MCF 10A (cell line): ENCODE measurements at regions not wholly inside any gene's neighbourhood (a gene's known extent, or its start where the extent isn't known, plus 50 kb on each side); places are given as distances from the start of the nearest gene placed in this dataset.

Experiments used
- BruUV-seq: library from RNA; stranded (reverse); fragments of 400-500 nt; replicated peaks from 2 replicates; lab custom pipeline; 2021; lab: Mats Ljungman, UMichigan
- CTCF ChIA-PET: fragments of 300-600 bp; sonication (Branson Sonifier 250); formaldehyde crosslinking; extraction: SDS; loops from one replicate; lab custom pipeline; 2021; ENCODE audit warnings: antibody characterized with exemption, inconsistent platforms; lab: Yijun Ruan, JAX
- POLR2A ChIA-PET: fragments of 300-600, 350-650 bp; sonication (Branson Sonifier 250); formaldehyde crosslinking; extraction: SDS; loops from one replicate; lab custom pipeline; 2020; ENCODE audit warnings: antibody characterized with exemption, inconsistent platforms; lab: Yijun Ruan, JAX
- DNase-seq: peaks from one replicate; pipeline ENCODE4 v3.0.0-alpha.2; 2018; ENCODE audit not compliant: unreplicated experiment
- H3K27ac Mint-ChIP-seq: one replicate; pipeline ENCODE4 v1.8.0; 2022; ENCODE audit warnings: mild to moderate bottlenecking, low read depth, mixed read lengths; ENCODE audit not compliant: unreplicated experiment
- H3K27me3 Mint-ChIP-seq: one replicate; pipeline ENCODE4 v1.8.0; 2022; ENCODE audit warnings: mixed read lengths; ENCODE audit not compliant: insufficient read depth, unreplicated experiment
- H3K36me3 Mint-ChIP-seq: one replicate; pipeline ENCODE4 v1.8.0; 2022; ENCODE audit warnings: mild to moderate bottlenecking, moderate library complexity, mixed read lengths; ENCODE audit not compliant: insufficient read depth, unreplicated experiment
- H3K4me1 Mint-ChIP-seq: one replicate; pipeline ENCODE4 v1.8.0; 2022; ENCODE audit warnings: mixed read lengths; ENCODE audit not compliant: insufficient read depth, unreplicated experiment
- H3K4me3 Mint-ChIP-seq: one replicate; pipeline ENCODE4 v1.8.0; 2022; ENCODE audit warnings: mild to moderate bottlenecking, moderate library complexity, mixed read lengths; ENCODE audit not compliant: unreplicated experiment
- H3K9me3 Mint-ChIP-seq: one replicate; pipeline ENCODE4 v1.8.0; 2022; ENCODE audit warnings: mixed read lengths; ENCODE audit not compliant: unreplicated experiment
- CTCF ChIP-seq: fragments of 200-600 bp; IDR thresholded peaks from one replicate; pipeline ENCODE4 v1.8.0; 2022; ENCODE audit warnings: antibody characterized with exemption, mild to moderate bottlenecking; ENCODE audit not compliant: unreplicated experiment
- intact Hi-C: fragments of 100-400 bp; cut with micrococcal nuclease; formaldehyde crosslinking; loops from 2 replicates; pipeline ENCODE4 v1.14.1; 2022

- no peak for TF ChIP-seq CTCF
- ChIA-PET POLR2A (no interaction called here), CTCF (no interaction called here)
- intact Hi-C loops, result no loop called here
- Mint-ChIP-seq H3K27ac (no peak overlapping the region), H3K36me3 (no peaks in the 10 kb centered on the region), H3K27me3 (no peaks in the 10 kb centered on the region), H3K4me1 (no peaks in the 10 kb centered on the region), H3K4me3 (no peak overlapping the region), H3K9me3 (peaks cover 33% of the 10 kb centered on the region)
- BruUV-seq, result no TSS peak
- no peak for DNase-seq
These were observed 377.2 kb downstream of the CTTN start for GRCh38 chr11:70775386-70776075.

- ChIA-PET POLR2A (no interaction called here), CTCF (no interaction called here)
- no peaks in the 10 kb centered on the region for H3K4me1 Mint-ChIP-seq
- H3K36me3 Mint-ChIP-seq, result no peaks in the 10 kb centered on the region
- H3K4me3 Mint-ChIP-seq, result no peak overlapping the region
- TF ChIP-seq CTCF, result no peak
- no peak for DNase-seq
- peaks cover 33% of the 10 kb centered on the region for H3K9me3 Mint-ChIP-seq
- no TSS peak for BruUV-seq
- no peak overlapping the region for H3K27ac Mint-ChIP-seq
- no peaks in the 10 kb centered on the region for H3K27me3 Mint-ChIP-seq
- intact Hi-C loops, result no loop called here
These were observed 378.7 kb downstream of the CTTN start for GRCh38 chr11:70776914-70777532.

GRCh38 chr11:70778883-70779282 is 380.6 kb downstream of the CTTN start:
- no peak overlapping the region for H3K27ac Mint-ChIP-seq

More at GRCh38 chr11:70778883-70779282, 380.6 kb downstream of the CTTN start:
- Mint-ChIP-seq H3K4me3 (no peak overlapping the region), H3K9me3 (peaks cover 26% of the 10 kb centered on the region), H3K27me3 (no peaks in the 10 kb centered on the region), H3K4me1 (no peaks in the 10 kb centered on the region), H3K36me3 (no peaks in the 10 kb centered on the region)
- DNase-seq, result no peak
- CTCF ChIA-PET, result no interaction called here
- POLR2A ChIA-PET, result no interaction called here
- intact Hi-C loops, result no loop called here
- TF ChIP-seq CTCF, result no peak
- BruUV-seq, result no TSS peak
